ENCODE measurements at regions not wholly inside any gene's neighbourhood (a gene's known extent, or its start where the extent isn't known, plus 50 kb on each side); places are given as distances from the start of the nearest gene placed in this dataset.
"Not testable (repeated sequence)": the region's sequence is repeated elsewhere in the genome, so short reads cannot be mapped to it uniquely, and the experiment has no call there.

- peaks cover 22% of the 10 kb centered on the region for H3K27me3 ChIP-seq
- no peak for DNase-seq
- H3K4me3 ChIP-seq: no peak overlapping the region
- no peaks in the 10 kb centered on the region for H3K9me3 ChIP-seq
- no peaks in the 10 kb centered on the region for H3K36me3 ChIP-seq
These were observed 75.4 kb upstream of the CCND2 start for GRCh38 chr12:4197922-4198763.

GRCh38 chr12:4196805-4197420 lies 76.6 kb upstream of the CCND2 start:
- Histone ChIP-seq H3K36me3 (no peaks in the 10 kb centered on the region), H3K9me3 (no peaks in the 10 kb centered on the region), H3K27me3 (peaks cover 16% of the 10 kb centered on the region), H3K4me3 (no peak overlapping the region)
- no peak for DNase-seq

- DNase-seq: no peak
- no peaks in the 10 kb centered on the region for H3K36me3 ChIP-seq
- H3K9me3 ChIP-seq: no peaks in the 10 kb centered on the region
- H3K27me3 ChIP-seq: peaks cover 15% of the 10 kb centered on the region
- H3K4me3 ChIP-seq: no peak overlapping the region
These were observed 78.9 kb upstream of the CCND2 start for GRCh38 chr12:4194668-4195067.

- Histone ChIP-seq H3K27me3 (peaks cover 15% of the 10 kb centered on the region), H3K9me3 (no peaks in the 10 kb centered on the region), H3K36me3 (no peaks in the 10 kb centered on the region), H3K4me3 (no peak overlapping the region)
- DNase-seq: no peak
These were observed 79.7 kb upstream of the CCND2 start for GRCh38 chr12:4193821-4194220.

GRCh38 chr12:4191642-4192041 lies 81.9 kb upstream of the CCND2 start:
- H3K27me3 ChIP-seq: peaks cover 16% of the 10 kb centered on the region
- DNase-seq: no peak
- no peak overlapping the region for H3K4me3 ChIP-seq
- H3K9me3 ChIP-seq: no peaks in the 10 kb centered on the region
- H3K36me3 ChIP-seq: no peaks in the 10 kb centered on the region

GRCh38 chr12:4191149-4191548 lies 82.4 kb upstream of the CCND2 start:
- Histone ChIP-seq H3K4me3 (no peak overlapping the region), H3K9me3 (no peaks in the 10 kb centered on the region), H3K36me3 (no peaks in the 10 kb centered on the region), H3K27me3 (peaks cover 18% of the 10 kb centered on the region)
- DNase-seq: no peak

- no peak overlapping the region for H3K4me3 ChIP-seq
- H3K27me3 ChIP-seq: peaks cover 16% of the 10 kb centered on the region
- H3K36me3 ChIP-seq: no peaks in the 10 kb centered on the region
- no peak for DNase-seq
- no peaks in the 10 kb centered on the region for H3K9me3 ChIP-seq
These were observed 83.0 kb upstream of the CCND2 start for GRCh38 chr12:4190366-4191063.

GRCh38 chr12:4189721-4190120 lies 83.8 kb upstream of the CCND2 start:
- no peak overlapping the region for H3K4me3 ChIP-seq
- no peak for DNase-seq
- peaks cover 16% of the 10 kb centered on the region for H3K27me3 ChIP-seq
- no peaks in the 10 kb centered on the region for H3K9me3 ChIP-seq
- no peaks in the 10 kb centered on the region for H3K36me3 ChIP-seq

- Histone ChIP-seq H3K36me3 (no peaks in the 10 kb centered on the region), H3K4me3 (no peak overlapping the region), H3K9me3 (no peaks in the 10 kb centered on the region), H3K27me3 (peaks cover 12% of the 10 kb centered on the region)
- DNase-seq: no peak
These were observed 85.6 kb upstream of the CCND2 start for GRCh38 chr12:4187916-4188315.

GRCh38 chr12:4187315-4187714 lies 86.2 kb upstream of the CCND2 start:
- H3K27me3 ChIP-seq: peaks cover 16% of the 10 kb centered on the region
- not testable (repeated sequence) for H3K36me3 ChIP-seq, DNase-seq, H3K9me3 ChIP-seq, H3K4me3 ChIP-seq

- Histone ChIP-seq H3K27me3 (peaks cover 14% of the 10 kb centered on the region), H3K9me3 (no peaks in the 10 kb centered on the region), H3K36me3 (no peaks in the 10 kb centered on the region), H3K4me3 (no peak overlapping the region)
- DNase-seq: no peak
These were observed 95.0 kb upstream of the CCND2 start for GRCh38 chr12:4178424-4179170.

GRCh38 chr12:4177262-4177661 lies 96.3 kb upstream of the CCND2 start:
- no peaks in the 10 kb centered on the region for H3K9me3 ChIP-seq
- H3K27me3 ChIP-seq: peaks cover 2% of the 10 kb centered on the region
- no peaks in the 10 kb centered on the region for H3K36me3 ChIP-seq
- DNase-seq: no peak
- no peak overlapping the region for H3K4me3 ChIP-seq

GRCh38 chr12:4176168-4176567 lies 97.4 kb upstream of the CCND2 start:
- no peaks in the 10 kb centered on the region for H3K36me3 ChIP-seq
- no peaks in the 10 kb centered on the region; the same call in 1 of the 2 replicates for H3K27me3 ChIP-seq
- H3K9me3 ChIP-seq: no peaks in the 10 kb centered on the region
- DNase-seq: no peak
- H3K4me3 ChIP-seq: no peak overlapping the region

- no peaks in the 10 kb centered on the region for H3K36me3 ChIP-seq
- no peaks in the 10 kb centered on the region for H3K9me3 ChIP-seq
- no peak for DNase-seq
- H3K4me3 ChIP-seq: no peak overlapping the region
- H3K27me3 ChIP-seq: no peaks in the 10 kb centered on the region; the same call in 1 of the 2 replicates
These were observed 99.1 kb upstream of the CCND2 start for GRCh38 chr12:4174417-4174816.

GRCh38 chr12:4172999-4173398 lies 100.6 kb upstream of the CCND2 start:
- Histone ChIP-seq H3K4me3 (no peak overlapping the region), H3K27me3 (no peaks in the 10 kb centered on the region; the same call in 1 of the 2 replicates), H3K36me3 (no peaks in the 10 kb centered on the region), H3K9me3 (no peaks in the 10 kb centered on the region)
- DNase-seq: peak; percentile 23

- no peak for DNase-seq
- Histone ChIP-seq H3K4me3 (no peak overlapping the region), H3K36me3 (no peaks in the 10 kb centered on the region), H3K9me3 (no peaks in the 10 kb centered on the region), H3K27me3 (no peaks in the 10 kb centered on the region)
These were observed 101.8 kb upstream of the CCND2 start for GRCh38 chr12:4171742-4172141.

- no peak for DNase-seq
- H3K27me3 ChIP-seq: no peaks in the 10 kb centered on the region
- no peak overlapping the region for H3K4me3 ChIP-seq
- H3K36me3 ChIP-seq: no peaks in the 10 kb centered on the region
- H3K9me3 ChIP-seq: no peaks in the 10 kb centered on the region
These were observed 103.6 kb upstream of the CCND2 start for GRCh38 chr12:4169959-4170358.

All from MG63 (cell line).